PC-9 (cell line): ENCODE measurements at regions not wholly inside any gene's neighbourhood (a gene's known extent, or its start where the extent isn't known, plus 50 kb on each side); places are given as distances from the start of the nearest gene placed in this dataset.

Experiments used
- EZH2 ChIP-seq: fragments of 200-600 bp; sonication (generic); IDR thresholded peaks from 2 replicates; pipeline ENCODE4 v1.8.0; 2017; ENCODE audit warnings: antibody characterized with exemption, low read depth
- TF ChIP-seq, protein P1 (sequence below): fragments of 200-600 bp; sonication (generic); conservative IDR thresholded peaks from 2 replicates; pipeline ENCODE4 v1.6.1; 2017; ENCODE audit warnings: mixed run types, antibody characterized with exemption, mild to moderate bottlenecking, moderate library complexity

DNA sequence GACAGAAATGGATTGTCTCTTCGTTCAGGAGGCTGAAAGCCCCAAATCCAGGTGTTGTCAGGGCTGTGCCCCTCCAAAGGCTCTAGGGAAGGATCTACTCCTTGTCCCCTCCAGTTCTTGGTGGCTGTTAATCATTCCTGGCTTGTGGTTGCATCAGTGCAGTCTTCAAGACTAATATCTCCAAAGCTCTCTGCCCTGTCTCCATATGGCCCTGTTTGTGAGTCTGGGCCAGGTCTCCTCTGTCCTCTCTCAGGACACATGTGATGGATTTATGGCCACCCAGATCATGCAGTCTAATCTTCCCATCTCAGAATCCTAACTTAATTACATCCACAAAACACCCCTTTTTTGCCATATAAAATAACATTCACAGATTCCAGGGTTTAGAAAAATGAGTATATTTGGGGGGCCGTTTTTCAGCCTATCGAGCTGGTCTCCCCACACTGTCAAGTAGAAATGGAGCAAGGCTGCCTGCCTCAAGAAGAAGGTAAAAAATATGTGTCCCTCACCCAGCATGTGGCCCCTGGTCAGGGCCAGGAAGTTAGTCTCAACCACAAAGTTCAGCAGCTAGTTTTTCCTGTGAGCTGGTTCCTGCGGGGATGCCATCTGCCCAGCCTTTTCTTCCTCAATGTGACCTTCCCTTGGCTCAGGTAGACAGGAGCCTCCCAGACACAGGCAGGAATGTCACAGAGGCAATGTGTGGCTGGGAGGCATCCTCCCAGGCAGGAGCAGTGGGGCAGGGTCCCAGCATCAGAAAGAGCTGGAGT is 509.4 kb downstream of the IRX1 start:
- TF ChIP-seq, protein P1, sequence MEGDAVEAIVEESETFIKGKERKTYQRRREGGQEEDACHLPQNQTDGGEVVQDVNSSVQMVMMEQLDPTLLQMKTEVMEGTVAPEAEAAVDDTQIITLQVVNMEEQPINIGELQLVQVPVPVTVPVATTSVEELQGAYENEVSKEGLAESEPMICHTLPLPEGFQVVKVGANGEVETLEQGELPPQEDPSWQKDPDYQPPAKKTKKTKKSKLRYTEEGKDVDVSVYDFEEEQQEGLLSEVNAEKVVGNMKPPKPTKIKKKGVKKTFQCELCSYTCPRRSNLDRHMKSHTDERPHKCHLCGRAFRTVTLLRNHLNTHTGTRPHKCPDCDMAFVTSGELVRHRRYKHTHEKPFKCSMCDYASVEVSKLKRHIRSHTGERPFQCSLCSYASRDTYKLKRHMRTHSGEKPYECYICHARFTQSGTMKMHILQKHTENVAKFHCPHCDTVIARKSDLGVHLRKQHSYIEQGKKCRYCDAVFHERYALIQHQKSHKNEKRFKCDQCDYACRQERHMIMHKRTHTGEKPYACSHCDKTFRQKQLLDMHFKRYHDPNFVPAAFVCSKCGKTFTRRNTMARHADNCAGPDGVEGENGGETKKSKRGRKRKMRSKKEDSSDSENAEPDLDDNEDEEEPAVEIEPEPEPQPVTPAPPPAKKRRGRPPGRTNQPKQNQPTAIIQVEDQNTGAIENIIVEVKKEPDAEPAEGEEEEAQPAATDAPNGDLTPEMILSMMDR, result no peak
- TF ChIP-seq EZH2, result no peak
